DMS153 treated with DMSO at 0.1 percent for 48 hours (cell line): ENCODE measurements at regions not wholly inside any gene's neighbourhood (a gene's known extent, or its start where the extent isn't known, plus 50 kb on each side); places are given as distances from the start of the nearest gene placed in this dataset.

Source experiments
- DNase-seq: peaks from one replicate; lab custom pipeline; 2025; ENCODE audit not compliant: unreplicated experiment; lab: John Stamatoyannopoulos, UW

DNA sequence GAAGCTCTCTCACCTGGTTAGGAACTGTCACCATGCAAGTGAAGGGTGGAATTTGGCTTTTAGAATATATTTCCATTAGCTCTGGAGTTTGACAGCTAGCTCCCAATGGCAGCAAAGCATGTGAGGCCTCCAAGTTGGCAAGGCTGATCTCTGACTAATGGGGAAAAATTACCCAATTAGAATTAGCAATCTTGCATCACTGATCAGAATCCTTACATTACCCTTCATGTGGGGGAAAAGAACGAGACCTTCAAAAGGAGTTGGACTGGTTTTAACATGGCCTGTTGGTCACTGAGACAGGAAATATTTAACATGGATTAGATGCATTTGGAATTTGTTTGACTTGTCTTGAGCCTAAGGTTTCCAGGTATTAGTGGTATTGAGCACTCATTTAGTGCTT, 192.3 kb upstream of the GDNF start:
- DNase-seq: no peak

DNA sequence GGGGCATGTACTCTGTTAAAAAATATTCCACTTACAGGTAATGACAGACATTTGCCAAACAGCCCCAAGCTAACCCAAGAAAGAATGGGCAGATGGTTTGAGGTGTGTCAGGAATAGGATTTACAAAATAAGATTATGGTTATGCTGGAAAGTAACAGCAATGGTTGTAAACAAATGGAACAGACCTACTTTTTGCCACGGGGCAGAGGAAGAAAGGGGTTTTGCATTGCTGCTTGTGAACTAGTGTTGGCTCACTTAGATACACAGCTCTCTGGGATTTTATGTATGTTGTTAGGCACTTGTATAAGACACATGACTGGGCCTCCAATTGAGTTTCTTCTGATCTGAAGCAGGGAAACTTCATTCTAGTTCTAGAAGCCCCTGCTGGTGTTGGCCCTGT, 191.5 kb upstream of the GDNF start:
- no peak for DNase-seq

DNA sequence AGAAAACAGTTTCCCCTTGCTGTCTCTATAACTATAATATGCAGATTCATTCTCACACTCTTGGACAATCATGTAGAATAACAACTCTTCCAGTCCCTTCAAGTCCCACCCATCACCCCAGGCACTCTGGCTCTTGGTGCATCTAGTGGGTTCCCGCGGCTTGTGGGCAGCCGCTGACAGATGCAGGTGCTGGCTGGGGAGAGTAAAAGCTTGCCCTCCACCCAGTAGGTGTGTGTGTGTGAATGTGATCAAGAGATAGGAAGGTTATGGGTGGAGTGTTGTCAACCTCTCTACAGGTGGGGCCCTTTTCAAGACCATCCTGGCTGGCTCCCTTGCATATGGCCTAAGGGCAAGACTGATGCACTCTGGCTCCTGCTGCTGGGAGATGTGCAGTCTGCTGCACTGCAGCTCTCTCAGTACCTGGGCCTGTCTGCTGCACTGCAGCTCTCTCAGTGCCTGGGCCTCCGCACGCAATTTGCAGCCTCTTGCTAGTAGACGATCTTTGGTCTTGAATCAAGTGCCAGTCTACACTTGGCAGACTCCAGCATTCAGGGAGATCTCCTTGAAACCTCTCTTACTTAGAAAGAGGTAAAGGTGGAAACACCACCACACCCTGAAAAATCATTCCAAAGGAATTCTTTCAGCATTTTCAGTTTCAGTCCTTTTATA, 189.7 kb upstream of the GDNF start:
- no peak for DNase-seq

DNA sequence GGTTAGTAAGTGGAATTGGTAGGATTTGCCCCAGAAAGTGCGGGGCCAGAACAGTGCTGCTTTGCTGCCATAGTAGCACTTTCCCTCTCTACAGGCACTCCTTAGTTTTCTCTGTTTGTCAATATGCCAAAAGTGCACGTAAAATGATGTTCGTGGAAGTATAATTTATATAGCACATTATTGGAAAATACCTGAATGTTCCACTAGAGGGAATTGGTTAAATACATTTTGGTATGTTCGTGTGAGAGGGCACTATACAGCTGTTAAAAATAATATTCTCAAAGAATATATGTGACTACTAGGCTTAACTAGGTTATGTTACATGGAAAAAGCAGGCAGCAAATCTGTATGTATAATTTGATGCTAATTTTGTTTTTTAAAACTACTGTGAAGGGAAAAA, 184.0 kb upstream of the GDNF start:
- DNase-seq: no peak

DNA sequence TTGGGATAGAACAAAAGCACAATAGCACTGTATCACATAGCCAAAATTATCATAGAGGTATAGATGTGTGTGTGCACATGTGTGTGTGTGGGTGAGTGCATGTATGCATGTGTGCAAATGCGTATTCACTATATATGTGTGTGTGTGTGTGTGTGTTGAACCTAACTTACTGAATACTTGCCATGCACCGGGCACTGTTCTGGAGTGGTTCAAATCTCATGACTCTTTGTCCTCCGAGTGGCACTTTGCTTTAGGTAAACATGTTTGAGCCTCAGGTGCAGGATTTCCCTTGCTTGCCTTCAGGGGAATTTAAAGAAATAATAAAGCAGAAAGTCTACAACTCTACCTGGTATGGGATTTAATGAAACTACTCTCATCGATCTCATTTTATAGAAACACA, 183.5 kb upstream of the GDNF start:
- DNase-seq: no peak

DNA sequence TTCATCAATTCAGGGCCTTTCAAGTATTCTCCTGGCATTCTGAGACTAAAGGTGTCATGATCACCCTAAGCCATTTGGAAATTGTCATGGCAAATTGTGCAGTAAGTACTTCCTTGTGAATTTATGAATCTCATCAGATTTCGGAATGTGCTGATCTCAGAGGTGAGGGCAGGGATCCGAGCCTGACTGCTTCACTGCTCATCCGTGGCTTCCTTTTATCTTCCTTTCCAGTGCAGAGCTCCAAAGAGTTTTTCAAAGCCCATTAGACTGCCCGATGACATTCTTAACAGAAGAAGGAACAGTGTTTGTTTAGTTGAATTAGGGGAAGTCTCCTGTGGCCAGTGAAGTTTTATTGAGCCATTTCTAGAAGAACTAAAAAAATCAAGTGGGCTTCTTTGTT, 182.8 kb upstream of the GDNF start:
- no peak for DNase-seq

- DNase-seq: no peak
Measured at GRCh38 chr5:38018016-38018415, 178.2 kb upstream of the GDNF start.

- DNase-seq: no peak
Measured at GRCh38 chr5:38013107-38013506, 173.3 kb upstream of the GDNF start.

GRCh38 chr5:38011668-38012188, 171.9 kb upstream of the GDNF start:
- no peak for DNase-seq

DNA sequence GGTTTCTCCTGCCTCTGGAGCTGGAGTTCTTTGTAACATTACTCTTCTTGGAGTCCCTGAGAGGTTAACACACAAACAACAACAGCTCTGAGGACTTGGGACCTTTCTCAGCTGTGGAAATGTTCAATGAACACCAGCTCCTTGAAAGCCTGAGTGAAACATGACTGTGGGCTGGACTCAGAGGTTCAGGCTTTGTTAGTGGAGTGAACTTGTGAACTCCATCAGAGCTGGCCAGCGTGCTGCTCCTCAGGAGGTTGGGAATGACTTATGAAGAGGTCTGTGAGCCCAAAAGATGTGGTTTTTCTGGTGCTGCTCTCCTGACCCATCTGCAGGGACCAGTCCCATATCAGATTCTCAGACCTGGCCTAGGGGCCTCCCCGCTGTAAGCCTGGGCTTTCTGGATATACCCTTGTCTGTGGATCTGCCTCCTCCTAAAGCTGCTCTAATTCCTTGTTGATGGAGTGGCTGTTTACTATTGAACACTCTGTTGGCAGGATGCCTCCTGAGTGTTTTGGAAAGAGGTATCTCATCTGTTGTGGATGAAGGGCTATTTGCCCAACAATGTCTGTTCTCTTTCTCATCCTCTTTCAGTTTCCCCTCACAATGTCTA, 170.0 kb upstream of the GDNF start:
- no peak for DNase-seq

DNA sequence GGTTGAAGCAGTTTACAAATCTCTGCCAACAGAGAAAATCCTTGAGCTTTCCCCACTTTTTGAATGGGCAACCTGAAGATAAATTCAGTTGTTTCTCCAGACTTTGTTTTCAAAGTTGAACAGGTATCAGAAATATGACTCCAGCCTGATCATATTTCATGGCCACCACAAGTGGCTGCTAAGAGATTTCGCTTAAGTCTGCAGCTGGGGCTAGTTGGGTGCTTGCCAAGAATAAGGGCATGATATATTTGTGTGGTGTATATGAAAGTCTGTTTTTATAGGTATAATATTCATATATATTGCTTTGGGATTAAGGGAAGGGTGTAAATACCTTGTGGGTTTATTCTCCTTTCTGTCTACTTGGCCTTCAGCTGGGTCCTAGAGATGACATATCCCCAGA, 168.4 kb upstream of the GDNF start:
- peak; percentile 83 for DNase-seq

DNA sequence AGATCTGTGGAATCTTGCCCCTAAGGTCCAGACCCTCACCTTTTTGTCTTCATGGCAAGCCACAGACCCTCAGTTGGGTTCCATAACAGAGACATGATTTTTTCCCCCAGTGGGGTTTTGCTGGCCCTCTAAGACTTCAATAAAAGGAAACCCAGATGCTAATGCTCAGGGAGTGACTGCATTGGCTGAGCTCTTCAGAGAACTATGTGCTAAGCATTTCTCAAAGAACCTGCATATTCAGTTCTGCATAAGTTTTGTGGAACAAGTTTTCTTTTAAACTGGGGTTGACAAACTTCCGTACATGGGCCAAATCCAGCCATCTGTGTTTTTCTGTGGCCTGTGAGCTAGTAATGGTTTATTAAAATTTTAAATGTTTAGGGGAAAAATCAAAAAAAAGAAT, 159.8 kb upstream of the GDNF start:
- no peak for DNase-seq

GRCh38 chr5:37996918-37997317, 157.1 kb upstream of the GDNF start:
- DNase-seq: no peak

GRCh38 chr5:37994729-37995128, 154.9 kb upstream of the GDNF start:
- no peak for DNase-seq

DNA sequence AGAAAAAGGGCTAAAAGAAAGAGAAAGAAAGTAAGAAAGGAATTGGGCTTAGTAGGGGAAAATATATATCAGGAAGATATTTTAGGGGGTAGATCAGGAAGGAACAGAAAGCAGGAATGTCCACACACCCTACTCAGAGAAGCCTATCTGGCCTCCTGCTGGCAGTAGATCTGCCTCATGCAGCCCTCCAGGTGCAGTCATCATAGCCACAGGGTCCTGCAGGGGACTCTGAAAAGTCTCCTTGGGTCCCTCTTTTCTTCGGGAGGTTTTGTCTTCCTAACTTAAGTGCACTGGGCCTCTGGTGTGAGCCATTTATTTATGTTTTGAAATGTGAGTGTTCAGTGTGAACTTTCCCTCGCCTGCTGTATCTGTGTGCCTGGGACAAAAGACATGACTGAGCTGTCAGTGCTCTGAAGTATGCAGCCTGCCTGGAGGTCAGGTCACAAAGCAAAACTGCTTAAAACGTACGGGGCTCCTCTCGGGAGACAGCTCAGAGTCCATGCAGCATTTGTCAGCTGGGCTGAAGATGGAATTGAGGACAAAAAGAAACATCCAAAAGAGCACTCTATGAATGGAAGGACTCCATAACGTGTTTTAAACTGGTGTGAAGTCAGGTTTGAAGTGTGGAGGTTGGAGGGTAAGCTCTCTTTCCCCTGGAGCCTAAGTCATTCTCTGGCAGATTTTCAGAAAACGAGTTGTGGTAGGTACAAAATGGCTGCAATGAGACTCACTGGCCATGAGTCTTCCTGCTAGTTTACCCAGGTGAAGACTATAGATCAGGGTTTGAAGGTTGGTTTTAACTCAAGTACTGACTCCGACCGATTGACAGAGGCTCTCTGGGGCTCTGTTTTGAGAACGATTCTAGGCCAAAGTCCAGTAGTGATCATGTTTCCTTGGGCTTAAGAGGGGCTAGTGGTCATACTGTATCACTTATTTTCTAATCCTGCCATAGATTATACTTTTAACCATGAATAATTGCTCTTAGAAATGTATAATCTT, 151.8 kb upstream of the GDNF start:
- DNase-seq: no peak

DNA sequence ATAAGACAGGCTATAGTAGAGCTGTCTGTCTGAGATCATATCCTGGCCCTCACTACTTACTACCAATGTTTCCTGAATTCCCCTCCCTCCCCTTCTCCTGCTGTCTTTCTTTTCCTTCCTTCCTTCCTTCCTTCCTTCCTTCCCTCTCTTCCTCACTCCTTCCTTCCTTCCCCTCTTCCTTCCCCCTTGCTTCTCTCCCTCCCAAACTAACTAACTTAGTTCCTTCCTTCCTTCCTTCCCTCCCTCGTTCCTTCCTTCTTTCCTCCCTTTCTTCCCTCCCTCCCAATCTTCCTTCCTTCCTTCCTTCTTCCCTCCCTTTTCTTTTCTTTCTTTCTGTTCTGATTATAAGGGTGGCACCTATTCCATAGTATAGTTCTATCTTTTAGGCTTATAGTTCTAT, 150.0 kb upstream of the GDNF start:
- DNase-seq: no peak

DNA sequence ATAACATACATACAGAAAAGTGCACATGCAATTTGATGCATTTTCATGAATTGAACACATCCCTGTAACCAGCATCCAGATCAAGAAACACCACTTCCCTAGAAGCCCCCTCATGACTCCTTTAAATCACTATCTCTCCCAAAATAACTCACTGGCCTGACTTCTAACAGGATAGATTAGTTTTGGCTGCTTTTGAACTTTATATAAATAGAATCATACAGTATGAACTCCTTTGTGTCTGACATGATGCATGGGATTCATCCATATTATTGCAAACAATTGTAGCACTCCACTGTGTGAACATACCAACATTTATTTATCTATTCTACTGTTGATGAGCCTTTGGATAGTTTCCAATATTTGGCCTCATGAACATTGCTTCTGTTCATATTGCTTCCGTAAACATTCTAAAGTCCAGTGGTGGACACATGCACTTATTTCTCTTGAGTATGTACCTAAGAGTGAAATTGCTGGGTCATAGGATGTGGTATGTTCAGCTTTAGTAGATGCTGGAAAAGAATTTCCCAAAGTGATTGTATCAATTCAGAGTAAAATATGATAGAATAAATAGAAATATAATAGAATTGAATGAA, 148.7 kb upstream of the GDNF start:
- no peak for DNase-seq

DNA sequence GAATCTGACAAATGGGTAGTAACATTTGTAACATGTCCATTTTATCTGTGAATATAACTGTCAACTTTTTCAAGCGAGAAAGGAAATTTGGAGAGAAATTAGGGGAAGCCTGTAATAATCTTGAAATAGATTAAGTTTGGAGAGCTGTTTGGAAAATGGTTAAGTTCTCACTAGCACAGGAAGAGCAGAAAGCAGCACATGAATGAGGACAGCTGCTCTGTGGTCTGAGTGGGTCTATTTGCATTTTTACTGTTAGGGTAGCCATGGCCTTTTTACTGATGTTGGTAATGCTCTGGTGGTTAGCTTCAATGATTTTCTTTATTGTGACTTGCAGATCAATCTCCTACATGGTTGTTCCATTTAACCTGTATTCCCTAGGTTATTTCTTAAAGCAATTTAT, 144.5 kb upstream of the GDNF start:
- no peak for DNase-seq

- no peak for DNase-seq
Measured at GRCh38 chr5:37983463-37983862, 143.6 kb upstream of the GDNF start.

DNA sequence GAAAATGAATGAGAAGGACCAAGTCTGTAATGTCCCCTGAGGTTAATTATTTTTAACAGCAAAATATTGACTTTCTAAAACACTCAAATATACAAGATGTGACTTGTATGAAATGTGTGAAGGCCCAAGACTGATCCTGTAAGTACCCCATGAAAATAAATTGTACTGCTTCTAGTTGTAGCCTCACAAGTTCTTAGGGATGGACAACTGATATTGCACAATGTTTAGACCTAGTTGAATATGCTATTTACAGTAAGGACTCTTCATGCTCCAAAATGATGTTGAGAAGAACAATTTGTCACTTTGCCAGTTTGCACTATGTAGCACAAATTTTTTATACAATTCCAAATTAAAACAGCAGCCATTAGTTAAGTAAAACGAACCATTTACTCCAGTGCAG, 139.7 kb upstream of the GDNF start:
- no peak for DNase-seq

DNA sequence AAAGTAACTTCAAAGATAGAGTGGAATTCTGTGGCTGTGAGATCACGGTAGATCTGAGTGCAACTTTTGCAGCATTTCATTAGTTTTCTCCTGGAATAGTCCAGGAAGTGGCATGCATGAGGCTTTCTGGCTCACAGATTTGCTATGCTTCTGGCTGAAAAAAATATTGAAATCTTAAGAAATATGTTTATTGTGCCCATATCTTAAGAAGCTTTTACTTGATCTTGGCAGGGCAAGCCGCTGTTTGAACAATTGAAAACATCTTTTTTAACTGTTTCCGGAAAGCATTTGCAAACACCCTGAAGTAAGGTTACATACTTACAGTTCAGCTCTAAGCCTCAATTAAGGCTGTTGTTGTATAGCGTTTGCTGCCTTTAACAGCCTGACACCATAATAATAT, 135.7 kb upstream of the GDNF start:
- DNase-seq: no peak
